NCI-H2171 treated with DMSO at 0.1 percent for 48 hours (cell line): ENCODE measurements at regions not wholly inside any gene's neighbourhood (a gene's known extent, or its start where the extent isn't known, plus 50 kb on each side); places are given as distances from the start of the nearest gene placed in this dataset.
"Not testable (repeated sequence)": the region's sequence is repeated elsewhere in the genome, so short reads cannot be mapped to it uniquely, and the experiment has no call there.

ENCODE experiments used
- DNase-seq: peaks from one replicate; lab custom pipeline; 2025; lab: John Stamatoyannopoulos, UW

DNA sequence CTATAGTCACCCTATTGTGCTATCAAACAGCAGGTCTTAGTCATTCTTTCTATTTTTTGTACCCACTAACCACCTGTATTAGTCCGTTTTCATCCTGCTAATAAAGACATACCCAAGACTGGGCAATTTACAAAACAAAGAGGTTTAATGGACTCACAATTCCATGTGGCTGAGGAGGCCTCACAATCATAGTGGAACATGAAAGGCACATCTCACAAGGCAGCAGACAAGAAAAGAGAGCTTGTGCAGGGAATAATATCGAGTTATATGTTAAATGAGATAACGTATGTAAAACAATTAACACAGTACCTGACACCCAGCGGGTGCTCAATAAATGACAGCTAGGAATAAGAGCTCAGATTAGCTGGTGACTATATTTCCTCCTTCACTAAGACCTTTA, 88.1 kb upstream of the WDR44 start:
- no peak for DNase-seq

DNA sequence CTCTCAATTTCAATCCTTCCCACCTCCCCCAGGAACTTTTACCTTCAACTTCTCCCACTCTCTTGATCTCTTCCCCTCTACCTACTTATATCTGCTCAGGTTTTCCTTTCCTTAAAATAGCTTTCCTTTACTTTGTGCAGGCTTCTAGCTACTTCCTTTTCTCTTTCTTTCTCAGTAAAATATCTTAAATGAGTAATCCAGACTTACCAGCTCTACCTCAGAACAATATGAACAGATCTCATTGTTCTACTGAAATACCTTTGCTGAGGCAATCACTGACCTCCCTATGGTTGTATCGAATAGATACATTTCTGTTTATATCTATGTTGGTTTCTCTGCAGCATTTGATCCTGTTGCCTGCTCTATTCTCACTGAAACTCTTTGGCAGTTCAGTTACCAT, 86.7 kb upstream of the WDR44 start:
- no peak for DNase-seq

DNA sequence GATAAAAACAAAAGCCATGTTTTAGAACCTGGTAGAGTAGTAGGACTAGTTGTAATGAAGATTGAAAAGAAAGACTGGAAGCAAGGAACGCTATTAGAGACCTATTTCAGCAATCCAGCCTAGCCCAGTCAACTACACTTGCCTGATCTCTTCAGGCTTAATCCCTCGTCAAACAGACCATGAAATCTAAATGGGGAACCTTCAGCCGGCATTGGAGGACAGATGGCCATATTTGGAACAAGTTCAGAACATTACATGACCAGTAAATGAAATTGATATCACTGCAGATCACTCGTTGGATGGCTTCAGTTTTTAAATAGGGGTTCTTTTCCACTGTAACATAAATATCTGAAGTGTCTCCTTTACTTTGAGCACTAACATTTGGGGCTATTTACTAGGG, 84.8 kb upstream of the WDR44 start:
- DNase-seq = no peak

DNA sequence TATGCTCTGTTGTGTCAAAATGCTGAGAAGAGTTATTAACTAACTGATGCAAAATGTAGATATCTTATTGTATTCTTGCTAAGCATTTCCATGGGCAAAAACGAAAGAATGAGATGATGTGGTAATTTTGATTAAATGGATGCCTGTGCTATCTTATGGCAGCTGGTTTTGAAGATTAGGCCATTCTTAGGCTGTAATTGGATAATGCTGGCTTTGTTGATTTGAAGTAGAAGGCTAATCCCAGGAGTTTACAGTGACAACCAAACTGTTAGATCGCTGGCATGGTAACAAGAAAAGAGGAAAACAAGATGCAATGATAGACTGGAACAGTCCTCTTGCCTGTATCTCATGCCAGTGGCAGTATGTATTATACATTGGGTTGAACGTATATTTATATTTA, 74.1 kb upstream of the WDR44 start:
- DNase-seq = peak; percentile 2

DNA sequence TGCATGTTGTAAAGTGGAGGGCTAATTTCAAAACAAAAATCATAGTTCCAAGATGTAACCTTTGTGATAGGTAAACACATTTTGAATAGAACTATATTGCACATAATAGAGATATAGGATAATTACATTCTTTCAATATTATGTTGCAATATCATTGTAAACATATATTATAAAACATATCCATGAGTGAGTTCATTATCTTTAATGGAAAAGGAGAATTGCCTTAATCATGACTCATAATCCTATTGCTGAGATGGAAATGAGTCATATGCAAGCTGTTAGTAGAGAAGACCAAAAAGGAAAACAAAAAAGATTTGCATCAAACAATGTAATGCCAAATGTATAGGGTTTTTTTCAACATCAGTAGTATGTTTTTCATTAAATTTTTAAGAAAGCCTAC, 73.7 kb upstream of the WDR44 start:
- no peak for DNase-seq

DNA sequence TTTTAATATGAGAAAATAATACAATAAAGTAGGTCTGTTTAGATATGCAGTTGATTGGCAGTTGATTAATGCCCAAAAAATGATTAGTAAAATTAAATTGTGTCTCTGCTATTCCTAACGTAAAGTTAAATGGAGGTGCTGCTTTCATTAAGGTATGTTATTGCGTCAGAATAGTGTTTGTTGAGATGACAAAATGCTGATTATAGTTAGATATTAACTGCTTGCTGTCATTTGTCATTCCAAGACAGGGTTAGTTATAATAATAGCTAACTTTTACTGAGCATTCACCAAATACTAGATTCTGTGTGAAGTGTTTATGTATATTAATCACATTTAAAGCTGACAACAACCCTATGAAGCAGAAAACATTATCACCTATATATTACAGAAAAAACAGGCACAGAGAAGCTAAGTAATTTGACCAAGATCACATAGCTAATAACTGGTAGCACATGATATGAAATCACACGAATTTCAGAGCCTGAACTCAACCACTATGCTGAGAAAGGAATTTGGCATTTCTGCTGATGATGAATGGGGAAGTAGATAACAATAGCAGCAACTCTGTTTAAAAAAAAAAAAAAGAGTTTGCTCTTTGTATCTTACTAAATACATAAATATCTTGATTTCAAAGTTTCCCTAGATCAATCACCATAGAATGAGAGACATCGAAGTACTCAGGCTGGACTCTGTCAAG, 59.7 kb upstream of the WDR44 start:
- DNase-seq = no peak

DNA sequence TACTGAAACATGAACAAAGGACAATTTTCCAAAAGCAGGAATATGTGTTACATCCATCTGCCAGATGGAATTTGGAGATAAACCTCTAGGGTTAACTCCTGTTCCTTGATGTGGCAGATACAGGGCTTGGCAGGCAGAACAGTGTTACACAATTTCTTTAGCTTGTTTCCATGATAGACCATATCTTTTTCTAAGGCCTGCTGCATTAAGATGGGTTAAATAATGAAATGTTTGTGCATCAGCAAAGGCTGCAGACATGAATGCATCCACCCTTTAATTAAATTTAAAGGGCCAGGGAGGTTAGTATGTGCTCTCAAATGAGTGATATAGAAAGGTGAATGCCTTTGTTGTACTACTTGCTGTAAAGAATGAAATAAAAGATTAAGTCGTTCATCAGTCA, 50.1 kb upstream of the WDR44 start:
- DNase-seq = not testable (repeated sequence)
